SU-DHL-6 (cell line): ENCODE measurements at regions not wholly inside any gene's neighbourhood (a gene's known extent, or its start where the extent isn't known, plus 50 kb on each side); places are given as distances from the start of the nearest gene placed in this dataset.

Source experiments
- EZH2phosphoT487 ChIP-seq: fragments of 200-600 bp; sonication (generic), shearing (Covaris generic); conservative IDR thresholded peaks from 2 replicates; pipeline ENCODE4 v1.6.1; 2018; ENCODE audit warnings: mild to moderate bottlenecking, antibody characterized with exemption, low read length, moderate library complexity, mixed read lengths
- TF ChIP-seq, protein P1 (sequence below): fragments of 200-600 bp; sonication (generic); IDR thresholded peaks from one replicate; pipeline ENCODE4 v1.5.1; 2017; ENCODE audit warnings: antibody characterized with exemption, mild to moderate bottlenecking, low read length, moderate library complexity; ENCODE audit not compliant: insufficient read depth, poor library complexity, severe bottlenecking

GRCh38 chr1:63223426-63223825 is 98.9 kb upstream of the FOXD3 start:
- TF ChIP-seq, protein P1, sequence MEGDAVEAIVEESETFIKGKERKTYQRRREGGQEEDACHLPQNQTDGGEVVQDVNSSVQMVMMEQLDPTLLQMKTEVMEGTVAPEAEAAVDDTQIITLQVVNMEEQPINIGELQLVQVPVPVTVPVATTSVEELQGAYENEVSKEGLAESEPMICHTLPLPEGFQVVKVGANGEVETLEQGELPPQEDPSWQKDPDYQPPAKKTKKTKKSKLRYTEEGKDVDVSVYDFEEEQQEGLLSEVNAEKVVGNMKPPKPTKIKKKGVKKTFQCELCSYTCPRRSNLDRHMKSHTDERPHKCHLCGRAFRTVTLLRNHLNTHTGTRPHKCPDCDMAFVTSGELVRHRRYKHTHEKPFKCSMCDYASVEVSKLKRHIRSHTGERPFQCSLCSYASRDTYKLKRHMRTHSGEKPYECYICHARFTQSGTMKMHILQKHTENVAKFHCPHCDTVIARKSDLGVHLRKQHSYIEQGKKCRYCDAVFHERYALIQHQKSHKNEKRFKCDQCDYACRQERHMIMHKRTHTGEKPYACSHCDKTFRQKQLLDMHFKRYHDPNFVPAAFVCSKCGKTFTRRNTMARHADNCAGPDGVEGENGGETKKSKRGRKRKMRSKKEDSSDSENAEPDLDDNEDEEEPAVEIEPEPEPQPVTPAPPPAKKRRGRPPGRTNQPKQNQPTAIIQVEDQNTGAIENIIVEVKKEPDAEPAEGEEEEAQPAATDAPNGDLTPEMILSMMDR: no peak
- no peak for TF ChIP-seq EZH2phosphoT487
